ENCODE measurements at regions not wholly inside any gene's neighbourhood (a gene's known extent, or its start where the extent isn't known, plus 50 kb on each side); places are given as distances from the start of the nearest gene placed in this dataset.

- no peak for TF ChIP-seq EZH2 (IDR thresholded peaks at IDR 0.05; ENCODE audit: insufficient read depth, poor library complexity, severe bottlenecking)
- no peak for TF ChIP-seq EZH2phosphoT487 (IDR thresholded peaks at IDR 0.05; ENCODE audit: insufficient read depth, low read depth)
These were observed 957.2 kb downstream of the FSTL5 start for GRCh38 chr4:161206528-161207080.

Measured in GM23248 (cell line).